GM19324 (cell line): ENCODE measurements at regions not wholly inside any gene's neighbourhood (a gene's known extent, or its start where the extent isn't known, plus 50 kb on each side); places are given as distances from the start of the nearest gene placed in this dataset.
"Not testable (repeated sequence)": the region's sequence is repeated elsewhere in the genome, so short reads cannot be mapped to it uniquely, and the experiment has no call there.

Experiments
- ATAC-seq: cut with Tn5 transposase; IDR thresholded peaks from one replicate; pipeline ENCODE4 v1.9.1; 2021; ENCODE audit warnings: mild to moderate bottlenecking, moderate library complexity; ENCODE audit not compliant: unreplicated experiment, low FRiP score

DNA sequence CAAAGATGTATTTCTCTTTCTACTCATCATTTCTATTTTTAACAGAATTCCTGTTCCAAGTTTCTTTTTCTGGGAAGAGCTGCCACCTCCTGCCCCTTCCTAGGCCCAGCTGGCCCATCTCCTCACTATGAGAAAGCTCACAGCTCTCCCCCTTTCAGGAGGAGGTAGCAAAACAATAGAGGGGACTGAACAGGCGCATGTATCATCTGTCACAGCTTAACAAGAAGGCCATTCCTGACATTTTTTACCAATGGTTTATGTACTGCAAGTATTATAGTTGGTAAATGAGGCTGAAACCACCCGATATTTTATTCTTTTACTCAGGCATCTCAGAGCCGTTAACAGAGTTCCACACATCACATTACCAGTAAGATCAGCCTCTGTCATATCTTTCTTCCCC, 103.7 kb upstream of the MTHFD1L start:
- no peak for ATAC-seq

GRCh38 chr6:150764334-150765066, 101.0 kb upstream of the MTHFD1L start:
- ATAC-seq = no peak

DNA sequence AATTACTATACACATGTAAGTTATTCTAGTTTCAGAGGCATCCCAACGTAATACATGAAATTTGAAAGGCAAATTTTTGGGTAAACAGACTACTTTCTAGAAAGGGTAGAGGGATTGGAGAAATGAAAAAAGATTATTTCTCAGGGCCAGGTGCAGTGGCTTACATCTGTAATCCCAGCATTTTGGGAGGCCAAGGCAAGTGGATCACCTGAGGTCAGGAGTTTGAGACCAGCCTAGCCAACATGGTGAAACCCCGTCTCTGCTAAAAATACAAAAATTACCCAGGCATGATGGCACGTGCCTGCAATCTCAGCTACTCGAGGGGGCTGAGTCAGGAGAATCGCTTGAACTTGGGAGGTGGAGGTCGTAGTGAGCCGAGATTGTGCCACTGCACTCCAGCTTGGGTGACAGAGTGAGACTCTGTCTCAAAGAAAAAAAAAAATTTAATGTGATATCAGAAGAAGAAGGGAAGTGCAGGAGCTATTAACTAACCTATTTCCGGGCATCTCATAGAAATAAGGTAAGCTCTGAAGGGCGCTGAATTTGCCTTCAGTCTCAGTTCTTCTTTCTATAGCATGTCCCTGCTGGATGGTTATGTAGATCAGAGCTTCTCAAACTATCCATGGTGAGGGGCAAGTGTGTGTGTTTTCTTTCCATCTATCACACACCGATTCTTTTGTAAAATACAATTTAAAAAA, 100.3 kb upstream of the MTHFD1L start:
- ATAC-seq = peak; percentile 79

DNA sequence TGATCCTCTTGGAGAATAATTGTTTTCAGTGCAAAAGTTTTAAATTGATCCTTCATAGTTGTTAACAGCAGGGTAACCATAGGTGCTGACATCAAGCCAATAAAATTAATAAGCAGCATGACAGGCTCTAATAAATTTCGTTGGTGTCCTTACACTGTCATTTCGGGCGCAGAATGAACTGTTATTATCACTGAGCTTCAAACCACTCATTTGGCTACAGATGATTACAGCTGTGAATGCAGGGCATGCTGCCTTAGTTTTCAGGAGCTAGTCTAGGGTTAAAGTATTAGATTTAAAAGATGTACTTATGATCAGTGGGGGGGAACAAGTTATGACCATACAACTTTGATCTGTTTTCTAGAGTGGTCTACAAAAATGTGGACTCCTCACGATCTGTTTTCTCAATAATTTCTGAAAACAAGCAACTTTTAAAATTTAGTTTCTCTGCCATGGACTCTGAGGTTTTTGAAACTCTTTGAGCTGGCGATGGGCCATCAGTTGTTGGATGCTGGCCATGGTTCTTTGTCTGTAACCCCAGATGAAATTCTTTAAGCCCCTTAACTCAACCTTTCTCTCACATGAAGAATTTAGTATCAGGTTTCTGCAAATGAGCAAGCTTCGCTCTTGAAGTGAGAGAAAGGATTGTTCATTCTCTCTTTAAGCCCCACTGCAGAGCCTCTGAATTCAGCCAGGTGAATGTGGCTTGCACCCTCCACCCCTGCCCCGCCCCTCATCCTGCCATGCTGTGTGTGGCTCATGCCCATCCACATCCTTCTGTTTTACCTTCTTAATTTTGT, 99.1 kb upstream of the MTHFD1L start:
- ATAC-seq = no peak

- ATAC-seq = no peak
Observed at GRCh38 chr6:150767161-150767560, 98.3 kb upstream of the MTHFD1L start.

- no peak for ATAC-seq
Observed at GRCh38 chr6:150767571-150768018, 97.9 kb upstream of the MTHFD1L start.

GRCh38 chr6:150770637-150771036, 94.9 kb upstream of the MTHFD1L start:
- no peak for ATAC-seq

DNA sequence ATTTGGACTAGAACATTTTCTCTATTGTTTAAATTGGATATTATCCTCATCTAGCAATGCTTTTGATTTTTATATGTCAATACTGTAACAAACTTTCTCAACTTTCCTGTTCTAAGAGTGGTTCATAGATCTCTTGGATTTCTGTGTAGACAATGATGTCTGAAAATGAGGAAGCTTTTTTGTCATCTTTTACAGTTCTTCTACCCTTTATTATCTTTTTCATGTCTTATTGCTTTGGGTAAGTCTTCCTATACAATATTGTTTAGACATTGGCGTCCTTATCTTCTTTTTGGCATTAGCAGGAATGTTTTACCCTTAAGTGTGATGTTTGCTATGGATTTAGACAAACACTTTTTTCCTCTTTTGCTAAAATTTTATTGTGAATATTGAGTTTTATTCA, 91.5 kb upstream of the MTHFD1L start:
- no peak for ATAC-seq

DNA sequence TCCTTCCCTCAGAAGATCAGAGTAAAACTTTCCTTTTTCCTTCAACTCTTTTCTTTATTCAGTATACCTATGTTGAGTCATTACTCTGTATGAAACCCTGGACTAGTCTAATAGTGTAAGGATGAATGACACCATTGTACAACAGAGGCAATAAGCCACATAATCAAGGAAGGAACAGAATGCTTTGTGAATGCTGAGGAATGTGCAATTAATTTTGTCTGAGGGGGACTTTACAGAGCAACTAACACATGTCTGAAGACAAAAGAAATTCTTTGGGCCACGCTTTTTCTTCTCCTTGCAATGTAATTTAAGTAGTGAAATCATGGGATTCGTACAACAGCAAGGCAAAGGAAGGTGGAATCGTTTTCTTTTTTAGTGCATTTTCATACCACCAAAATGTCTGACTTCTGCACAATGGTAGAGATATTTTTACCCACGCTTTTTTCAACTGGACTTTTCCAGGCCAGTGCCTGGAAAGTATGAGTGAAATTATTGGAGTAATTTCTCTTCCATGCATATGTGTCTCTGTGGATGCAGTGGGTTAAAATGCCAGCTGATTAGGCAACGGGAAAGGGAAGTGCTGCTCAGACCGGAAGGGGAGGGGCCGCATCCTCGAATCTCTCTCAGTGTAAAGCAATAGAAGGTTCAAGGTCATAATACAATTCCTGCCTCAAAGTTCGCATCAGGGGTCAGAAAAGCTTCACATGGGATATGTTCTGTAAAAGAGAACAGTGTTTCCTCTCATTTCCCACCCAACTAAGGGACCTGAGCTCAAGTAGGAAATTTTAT, 89.9 kb upstream of the MTHFD1L start:
- no peak for ATAC-seq

DNA sequence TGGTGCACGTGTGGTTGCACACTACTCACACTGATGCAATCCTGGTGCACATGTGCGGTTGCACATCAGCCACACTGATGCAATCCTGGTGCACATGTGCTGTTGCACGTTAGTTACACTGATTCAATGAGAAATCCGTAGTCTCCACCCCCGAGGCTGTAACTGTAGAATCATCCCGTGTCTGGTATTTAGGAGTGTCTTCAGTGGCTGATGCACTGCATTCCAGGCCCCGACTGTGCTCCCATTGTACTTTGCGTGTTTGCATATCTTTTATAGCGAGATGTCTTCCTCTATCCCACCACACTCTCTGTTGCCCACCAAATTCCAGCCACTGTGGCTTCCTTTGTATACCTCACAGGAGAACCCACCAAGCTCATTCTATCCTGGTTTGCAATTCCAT, 87.8 kb upstream of the MTHFD1L start:
- ATAC-seq = no peak

DNA sequence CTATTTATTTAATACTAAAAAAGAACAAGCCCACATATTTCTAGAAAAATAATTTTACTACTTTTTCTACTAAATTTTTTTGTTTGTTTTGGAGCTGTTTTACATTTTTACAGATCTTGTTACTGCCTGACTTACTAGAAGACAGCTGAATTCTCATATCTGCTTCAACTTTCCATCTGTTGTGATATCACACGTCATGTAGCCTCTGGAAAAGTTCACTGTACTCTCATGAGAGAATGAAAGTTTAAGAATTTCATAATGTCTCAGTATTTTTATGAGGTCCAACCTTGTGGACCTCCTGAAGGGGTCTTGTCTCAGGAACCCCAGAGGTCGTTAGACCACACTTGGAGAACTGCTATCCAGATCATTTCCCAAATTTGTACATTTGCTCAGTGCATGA, 81.7 kb upstream of the MTHFD1L start:
- no peak for ATAC-seq

- no peak for ATAC-seq
Observed at GRCh38 chr6:150787429-150787828, 78.1 kb upstream of the MTHFD1L start.

DNA sequence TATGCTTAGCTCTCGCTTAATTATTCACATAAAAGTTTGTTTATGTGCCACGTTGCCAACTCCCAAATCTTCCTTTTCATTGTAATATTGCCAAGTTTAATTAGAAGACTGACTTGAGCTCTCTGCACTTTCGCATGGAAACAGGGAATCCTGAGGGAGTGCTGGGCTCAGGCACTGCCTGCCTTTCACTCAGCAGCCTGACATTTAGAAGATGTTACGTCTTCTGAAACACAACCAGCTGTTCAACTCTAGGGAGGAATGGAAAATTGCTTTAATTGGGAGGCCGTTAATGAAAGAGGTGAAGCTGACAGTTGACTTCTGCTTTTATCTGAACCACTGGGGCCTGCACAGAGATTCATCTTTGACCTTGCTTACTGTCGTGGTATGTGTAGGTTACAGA, 77.4 kb upstream of the MTHFD1L start:
- no peak for ATAC-seq

GRCh38 chr6:150789906-150790305, 75.6 kb upstream of the MTHFD1L start:
- ATAC-seq = not testable (repeated sequence)

- ATAC-seq = no peak
Observed at GRCh38 chr6:150791717-150792116, 73.8 kb upstream of the MTHFD1L start.

DNA sequence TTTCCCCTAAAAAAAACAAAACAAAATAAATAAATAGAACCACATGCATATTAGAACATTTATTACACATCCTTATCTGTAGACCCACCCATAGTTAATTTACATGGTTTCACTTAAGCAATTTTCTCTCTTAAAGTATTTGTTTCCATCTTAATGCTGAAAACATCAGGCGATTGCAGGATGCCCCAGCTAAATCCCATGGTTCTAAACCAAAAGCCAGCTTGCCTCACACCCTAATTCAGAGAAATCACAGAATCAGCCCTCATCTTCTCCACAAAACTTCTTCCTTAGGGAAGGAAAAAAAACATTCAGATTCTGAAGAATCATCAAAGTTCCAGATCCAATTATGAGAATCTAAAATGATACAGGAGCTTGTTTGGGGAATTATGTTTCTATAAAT, 67.6 kb upstream of the MTHFD1L start:
- no peak for ATAC-seq

DNA sequence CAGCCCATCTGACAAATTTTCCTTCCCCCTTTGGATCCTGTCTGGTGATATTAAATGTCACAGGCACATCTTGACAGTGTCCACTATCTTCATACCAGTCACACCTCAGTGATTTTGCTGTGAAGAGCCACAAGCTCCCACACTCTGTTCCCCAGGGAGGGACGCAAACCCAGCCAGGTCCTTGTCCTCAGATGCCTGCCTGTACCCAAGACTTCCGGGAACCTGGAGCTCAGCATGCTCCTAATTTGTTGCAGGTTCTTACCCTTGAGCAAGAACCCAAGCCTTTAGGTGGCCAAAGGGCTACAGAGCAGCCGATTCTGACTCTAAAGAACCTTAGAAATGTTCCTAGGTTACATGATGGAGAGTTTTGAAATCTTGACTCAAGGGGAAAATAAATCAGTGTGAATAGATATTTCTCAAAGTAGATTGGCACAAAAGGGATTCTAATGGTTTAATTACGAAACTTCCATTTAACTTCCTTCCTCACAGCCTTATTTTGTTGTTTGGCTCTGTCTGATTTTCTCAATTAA, 66.2 kb upstream of the MTHFD1L start:
- ATAC-seq = no peak

DNA sequence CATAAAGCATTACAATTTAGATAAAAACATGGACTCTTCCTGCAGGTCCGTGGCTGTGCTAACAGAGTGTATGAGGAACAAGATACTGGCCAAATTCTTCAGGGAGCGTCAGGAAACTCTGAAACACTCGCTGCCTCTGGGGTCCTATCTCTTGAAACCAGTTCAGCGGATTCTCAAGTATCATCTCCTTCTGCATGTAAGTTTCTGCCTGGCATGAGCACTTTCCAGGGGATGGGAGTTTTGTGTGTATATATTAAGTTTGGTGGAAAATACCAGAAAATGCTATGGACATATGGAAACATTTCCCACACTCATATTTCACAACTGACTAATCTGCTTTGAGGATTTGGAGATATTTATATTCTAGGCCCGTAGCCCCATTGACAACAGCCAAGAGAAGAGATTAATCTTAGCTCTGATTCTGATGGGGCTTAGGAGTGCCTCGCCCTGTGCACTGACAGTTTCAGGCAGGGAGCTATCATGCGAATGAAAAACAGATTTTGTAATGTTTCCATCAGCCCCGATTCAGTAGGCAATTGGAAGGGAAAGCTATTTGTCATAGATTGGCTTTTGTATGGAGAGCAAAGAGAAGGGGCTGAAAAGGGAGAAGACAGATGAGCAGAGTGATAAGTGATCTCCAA, 64.7 kb upstream of the MTHFD1L start:
- no peak for ATAC-seq

DNA sequence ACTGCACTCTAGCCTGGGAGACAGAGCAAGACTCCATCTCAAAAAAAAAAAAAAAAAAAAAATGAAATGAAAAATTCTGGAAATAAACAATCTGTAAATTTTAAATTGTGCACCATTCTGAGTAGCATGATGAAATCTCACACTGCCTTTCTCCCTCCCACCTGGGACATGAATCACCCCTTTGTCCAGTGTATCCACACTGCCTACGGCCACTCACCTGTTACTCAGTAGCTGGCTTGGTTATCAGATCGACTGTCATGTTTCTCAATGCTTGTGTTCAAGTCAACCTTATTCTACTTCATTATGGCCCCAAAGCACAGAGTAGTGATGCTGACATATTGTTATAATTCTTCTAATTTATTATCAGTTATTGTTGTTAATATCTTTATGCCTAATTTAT, 58.7 kb upstream of the MTHFD1L start:
- ATAC-seq = no peak
